GM12878 (cell line): ENCODE measurements at regions not wholly inside any gene's neighbourhood (a gene's known extent, or its start where the extent isn't known, plus 50 kb on each side); places are given as distances from the start of the nearest gene placed in this dataset.

Experiments
- ATAC-seq: fragments of 200-7000 bp; cut with Tn5 transposase; 3 replicates; pipeline ENCODE4 v1.9.1; 2020; ENCODE audit warnings: mild to moderate bottlenecking, moderate library complexity
- BruUV-seq: library from RNA; stranded (reverse); fragments of 400-500 nt; replicated peaks from 2 replicates; lab custom pipeline; 2021; lab: Mats Ljungman, UMichigan
- CTCF ChIA-PET: fragments of 300-600 bp; sonication (Branson Sonifier 250); formaldehyde crosslinking; extraction: SDS; loops from one replicate; lab custom pipeline; 2021; ENCODE audit warnings: inconsistent platforms; lab: Yijun Ruan, JAX
- POLR2A ChIA-PET: fragments of 350-600 bp; formaldehyde crosslinking; extraction: SDS; loops from one replicate; lab custom pipeline; 2021; ENCODE audit warnings: inconsistent platforms; lab: Charles Lee
- RAD21 ChIA-PET: fragments of 300-600 bp; sonication (Branson Sonifier 250); formaldehyde crosslinking; loops from one replicate; lab custom pipeline; 2023; ENCODE audit warnings: antibody characterized with exemption; ENCODE audit not compliant: unreplicated experiment; lab: Charles Lee
- SMC1A ChIA-PET: fragments of 300-600 bp; sonication (Branson Sonifier 250); formaldehyde crosslinking; loops from one replicate; lab custom pipeline; 2023; ENCODE audit not compliant: unreplicated experiment, uncharacterized antibody; lab: Charles Lee
- DNase-seq: peaks from one replicate; pipeline ENCODE4 v3.0.0-alpha.2; 2011; ENCODE audit warnings: low read depth, low spot score
- FAIRE-seq: peaks from 3 replicates; lab custom pipeline; 2011; peaks lifted over from hg19 to GRCh38; lab: Jason Lieb, UNC
- H2AFZ ChIP-seq: 2 replicates; pipeline ENCODE4 v1.6.0; 2011; ENCODE audit warnings: low read depth, low read length, control low read depth; ENCODE audit not compliant: control insufficient read depth
- H3K27ac ChIP-seq: 2 replicates; pipeline ENCODE4 v1.5.1; 2011; ENCODE audit warnings: control low read depth; ENCODE audit not compliant: control insufficient read depth, insufficient read depth
- H3K27me3 ChIP-seq, 2 experiments: replicated peaks in 1 of 2; 2 replicates each; pipeline versions ENCODE4 v1.6.0 to v1.6.1; 2011; ENCODE audit warnings: low read length in 1 of 2; ENCODE audit not compliant: control insufficient read depth in 2 of 2, insufficient read depth in 2 of 2
- H3K36me3 ChIP-seq, 2 experiments: 2 replicates each; pipeline ENCODE4 v1.5.1; 2011; ENCODE audit warnings: low read length in 1 of 2; ENCODE audit not compliant: control insufficient read depth in 2 of 2, insufficient read depth in 2 of 2
- H3K4me1 ChIP-seq: 2 replicates; pipeline ENCODE4 v1.6.1; 2011; ENCODE audit warnings: mild to moderate bottlenecking, low read length, moderate library complexity, mixed read lengths; ENCODE audit not compliant: control insufficient read depth, insufficient read depth
- H3K4me2 ChIP-seq: 2 replicates; pipeline ENCODE4 v1.6.0; 2011; ENCODE audit warnings: control low read depth; ENCODE audit not compliant: control insufficient read depth, insufficient read depth
- H3K4me3 ChIP-seq: fragments of 200-600 bp; sonication (generic); 2 replicates; pipeline ENCODE4 v1.5.1; 2016
- H3K79me2 ChIP-seq: 2 replicates; pipeline ENCODE4 v1.6.0; 2011; ENCODE audit warnings: low read length; ENCODE audit not compliant: control insufficient read depth, insufficient read depth
- H3K9ac ChIP-seq: 2 replicates; pipeline ENCODE4 v1.8.0; 2011; ENCODE audit warnings: low read length, control low read depth, mixed read lengths; ENCODE audit not compliant: control insufficient read depth, insufficient read depth
- H3K9me3 ChIP-seq: replicated peaks from 3 replicates; pipeline ENCODE4 v1.5.1; 2011; ENCODE audit warnings: mild to moderate bottlenecking, low read length; ENCODE audit not compliant: control insufficient read depth, insufficient read depth
- H4K20me1 ChIP-seq: 2 replicates; pipeline ENCODE4 v1.6.0; 2011; ENCODE audit not compliant: control insufficient read depth, insufficient read depth
- ASH2L ChIP-seq: fragments of 300-600, 200-600 bp; sonication (generic); IDR thresholded peaks from 2 replicates; pipeline ENCODE4 v1.6.1; 2017; ENCODE audit warnings: low read depth, mild to moderate bottlenecking, borderline replicate concordance
- E4F1 ChIP-seq: fragments of 450-650 bp; IDR thresholded peaks from 2 replicates; pipeline ENCODE4 v1.6.1; 2018; ENCODE audit warnings: borderline replicate concordance, mild to moderate bottlenecking; ENCODE audit not compliant: partially characterized antibody
- HSF1 ChIP-seq: fragments of 150-350 bp; IDR thresholded peaks from 2 replicates; pipeline ENCODE4 v1.6.1; 2014; ENCODE audit warnings: mild to moderate bottlenecking, low read depth, low read length
- IKZF1 ChIP-seq: fragments of 450-650 bp; conservative IDR thresholded peaks from 2 replicates; pipeline ENCODE4 v1.6.1; 2017; ENCODE audit warnings: antibody characterized with exemption, mild to moderate bottlenecking
- IRF5 ChIP-seq: fragments of 450-650 bp; IDR thresholded peaks from 2 replicates; pipeline ENCODE4 v1.6.1; 2017; ENCODE audit warnings: borderline replicate concordance
- KAT2A ChIP-seq: conservative IDR thresholded peaks from 2 replicates; pipeline ENCODE4 v1.6.1; 2011; ENCODE audit warnings: low read depth, low read length; ENCODE audit not compliant: control insufficient read depth
- MTA2 ChIP-seq: fragments of 450-650 bp; IDR thresholded peaks from 2 replicates; pipeline ENCODE4 v1.6.1; 2016; ENCODE audit warnings: low read depth, mild to moderate bottlenecking, moderate library complexity
- POU2F2 ChIP-seq: IDR thresholded peaks from 3 replicates; pipeline ENCODE4 v1.6.1; 2011; ENCODE audit warnings: low read depth, mild to moderate bottlenecking, low read length, borderline replicate concordance
- RBBP5 ChIP-seq: fragments of 200-600 bp; sonication (generic); conservative IDR thresholded peaks from 2 replicates; pipeline ENCODE4 v1.6.1; 2016
- SIX5 ChIP-seq: IDR thresholded peaks from 2 replicates; pipeline ENCODE4 v1.6.1; 2011; ENCODE audit warnings: mild to moderate bottlenecking, low read depth, low read length, moderate library complexity; ENCODE audit not compliant: severe bottlenecking
- SREBF1 ChIP-seq: IDR thresholded peaks from 2 replicates; pipeline ENCODE4 v1.6.1; 2012; ENCODE audit warnings: mild to moderate bottlenecking, low read length
- ZNF24 ChIP-seq: fragments of 450-650 bp; IDR thresholded peaks from 2 replicates; pipeline ENCODE4 v1.6.1; 2017; ENCODE audit warnings: antibody characterized with exemption, mild to moderate bottlenecking
- in situ Hi-C: fragments of 300-500 bp; cut with MboI; formaldehyde crosslinking; loops from 9 replicates; pipeline ENCODE4 v1.14.3; 2018; ENCODE audit warnings: mixed read lengths
- intact Hi-C: fragments of 100-400 bp; cut with micrococcal nuclease; formaldehyde crosslinking; loops from one replicate; pipeline ENCODE4 v1.14.2; 2022; ENCODE audit not compliant: unreplicated experiment

- no peaks in the 10 kb centered on the region for H3K79me2 ChIP-seq
- TF ChIP-seq IKZF1 (no peak), RBBP5 (no peak), ASH2L (no peak), KAT2A (no peak), ZNF24 (no peak), POU2F2 (no peak), E4F1 (no peak), HSF1 (no peak), MTA2 (no peak), SREBF1 (no peak), SIX5 (no peak), IRF5 (no peak)
- in situ Hi-C loops (no loop called here), intact Hi-C loops (no loop called here)
- H4K20me1 ChIP-seq, result no peaks in the 10 kb centered on the region
- H3K4me1 ChIP-seq, result peaks cover 4% of the 10 kb centered on the region; the same call in 1 of the 2 replicates
- no TSS peak for BruUV-seq
- no peak overlapping the region for H3K9ac ChIP-seq
- no peak overlapping the region for H3K4me3 ChIP-seq
- H3K36me3 ChIP-seq, result no peaks in the 10 kb centered on the region
- ChIA-PET POLR2A (no interaction called here), SMC1A (interaction anchor here (0.6 to 2.8 kb wide), 4 partner anchors 11 to 66 kb away, joined by 3 to 8 read pairs (median 4); no protein-coding TSS in a partner anchor), RAD21 (interaction anchor here (1.5 kb wide), 1 partner anchor 14 kb away, joined by 3 read pairs; no protein-coding TSS in a partner anchor), CTCF (interaction anchor here (0.6 to 0.7 kb wide), 2 partner anchors 8 to 1215 kb away, joined by 3 read pairs; no protein-coding TSS in a partner anchor)
- no peaks in the 10 kb centered on the region; a peak in 1 of 4 replicates for H3K27me3 ChIP-seq
- ATAC-seq, result no peak
- no peak overlapping the region for H2AFZ ChIP-seq
- H3K9me3 ChIP-seq, result no peaks in the 10 kb centered on the region; the same call in 2 of the 3 replicates
- H3K27ac ChIP-seq, result no peak overlapping the region
- no peak overlapping the region for H3K4me2 ChIP-seq
- DNase-seq, result no peak
- no peak for FAIRE-seq
Measured at GRCh38 chr2:65626831-65627230, 194.4 kb upstream of the SPRED2 start.
